KMS-11 (cell line): ENCODE measurements at regions not wholly inside any gene's neighbourhood (a gene's known extent, or its start where the extent isn't known, plus 50 kb on each side); places are given as distances from the start of the nearest gene placed in this dataset.
"Not testable (repeated sequence)": the region's sequence is repeated elsewhere in the genome, so short reads cannot be mapped to it uniquely, and the experiment has no call there.

Source experiments
- H2AFZ ChIP-seq: fragments of 200-600 bp; sonication (generic); 2 replicates; pipeline ENCODE4 v1.6.1; 2016; ENCODE audit warnings: antibody characterized with exemption, mixed run types, low read depth
- H3K27ac ChIP-seq: fragments of 200-600 bp; sonication (generic); 2 replicates; pipeline ENCODE4 v1.6.1; 2016; ENCODE audit warnings: mild to moderate bottlenecking, mixed run types
- H3K27me3 ChIP-seq: fragments of 200-600 bp; sonication (generic); 2 replicates; pipeline ENCODE4 v1.6.1; 2017; ENCODE audit warnings: mild to moderate bottlenecking, low read depth, mixed run types, moderate library complexity; ENCODE audit not compliant: insufficient read depth
- H3K36me3 ChIP-seq: fragments of 200-600 bp; sonication (generic); 2 replicates; pipeline ENCODE4 v1.6.1; 2017; ENCODE audit warnings: mild to moderate bottlenecking, mixed run types; ENCODE audit not compliant: insufficient read depth
- H3K4me1 ChIP-seq: fragments of 200-600 bp; sonication (generic); 2 replicates; pipeline ENCODE4 v1.6.1; 2016; ENCODE audit warnings: mild to moderate bottlenecking, low read depth, mixed run types; ENCODE audit not compliant: poor library complexity, severe bottlenecking
- H3K4me2 ChIP-seq: fragments of 200-600 bp; sonication (generic); 2 replicates; pipeline ENCODE4 v1.7.0; 2016; ENCODE audit warnings: mild to moderate bottlenecking, mixed run types
- H3K4me3 ChIP-seq: fragments of 200-600 bp; sonication (generic); IDR thresholded peaks from 2 replicates; pipeline ENCODE4 v1.6.1; 2017; ENCODE audit warnings: low read depth, low read length, mixed read lengths; ENCODE audit not compliant: insufficient read depth
- H3K79me2 ChIP-seq: fragments of 200-600 bp; sonication (generic); 2 replicates; pipeline ENCODE4 v1.6.1; 2016; ENCODE audit warnings: low read depth, mixed run types; ENCODE audit not compliant: insufficient read depth
- H3K9ac ChIP-seq: fragments of 200-600 bp; sonication (generic); 2 replicates; pipeline ENCODE4 v1.6.1; 2016; ENCODE audit warnings: mild to moderate bottlenecking, mixed run types
- H4K20me1 ChIP-seq: fragments of 200-600 bp; sonication (generic); 2 replicates; pipeline ENCODE4 v1.6.1; 2016; ENCODE audit warnings: mild to moderate bottlenecking, mixed run types; ENCODE audit not compliant: insufficient read depth
- CTCF ChIP-seq: fragments of 200-600 bp; sonication (generic); conservative IDR thresholded peaks from 2 replicates; pipeline ENCODE4 v1.6.1; 2017; ENCODE audit warnings: low read depth, mild to moderate bottlenecking, antibody characterized with exemption, low read length, moderate library complexity, mixed read lengths

GRCh38 chr14:40216976-40217375, 784.7 kb upstream of the FBXO33 start:
- no peaks in the 10 kb centered on the region for H3K79me2 ChIP-seq
- H4K20me1 ChIP-seq: no peaks in the 10 kb centered on the region
- no peaks in the 10 kb centered on the region for H3K36me3 ChIP-seq
- no peak overlapping the region for H3K27ac ChIP-seq
- no peaks in the 10 kb centered on the region for H3K4me1 ChIP-seq
- no peak overlapping the region for H2AFZ ChIP-seq
- no peak overlapping the region for H3K4me3 ChIP-seq
- H3K4me2 ChIP-seq: no peak overlapping the region
- H3K9ac ChIP-seq: no peak overlapping the region
- TF ChIP-seq CTCF: no peak
- no peaks in the 10 kb centered on the region for H3K27me3 ChIP-seq

GRCh38 chr14:40216408-40216807, 784.2 kb upstream of the FBXO33 start:
- H3K79me2 ChIP-seq, H3K27me3 ChIP-seq, H3K36me3 ChIP-seq, H3K4me1 ChIP-seq, H3K4me3 ChIP-seq, H4K20me1 ChIP-seq, H3K9ac ChIP-seq, H3K27ac ChIP-seq, H3K4me2 ChIP-seq, H2AFZ ChIP-seq: not testable (repeated sequence)

GRCh38 chr14:40213701-40214100, 781.5 kb upstream of the FBXO33 start:
- Histone ChIP-seq H3K4me3 (no peak overlapping the region), H3K36me3 (no peaks in the 10 kb centered on the region), H3K9ac (no peak overlapping the region), H3K4me2 (no peak overlapping the region), H3K27me3 (no peaks in the 10 kb centered on the region), H3K79me2 (no peaks in the 10 kb centered on the region), H2AFZ (no peak overlapping the region), H3K27ac (no peak overlapping the region), H3K4me1 (no peaks in the 10 kb centered on the region), H4K20me1 (no peaks in the 10 kb centered on the region)
- TF ChIP-seq CTCF: no peak

- no peak overlapping the region for H3K4me2 ChIP-seq
- no peak overlapping the region for H3K27ac ChIP-seq
- no peak for TF ChIP-seq CTCF
- H3K4me1 ChIP-seq: no peaks in the 10 kb centered on the region
- H3K79me2 ChIP-seq: no peaks in the 10 kb centered on the region
- no peaks in the 10 kb centered on the region for H4K20me1 ChIP-seq
- H2AFZ ChIP-seq: no peak overlapping the region
- no peaks in the 10 kb centered on the region for H3K27me3 ChIP-seq
- H3K9ac ChIP-seq: no peak overlapping the region
- no peaks in the 10 kb centered on the region for H3K36me3 ChIP-seq
- no peak overlapping the region for H3K4me3 ChIP-seq
Observed at GRCh38 chr14:40204441-40205175, 772.4 kb upstream of the FBXO33 start.

GRCh38 chr14:40199101-40199500, 766.9 kb upstream of the FBXO33 start:
- H3K36me3 ChIP-seq: no peaks in the 10 kb centered on the region
- H3K4me1 ChIP-seq: no peaks in the 10 kb centered on the region
- H3K27ac ChIP-seq: no peak overlapping the region
- no peak overlapping the region for H3K9ac ChIP-seq
- H3K27me3 ChIP-seq: no peaks in the 10 kb centered on the region
- TF ChIP-seq CTCF: no peak
- H3K4me3 ChIP-seq: no peak overlapping the region
- no peak overlapping the region for H2AFZ ChIP-seq
- no peaks in the 10 kb centered on the region for H3K79me2 ChIP-seq
- no peak overlapping the region for H3K4me2 ChIP-seq
- H4K20me1 ChIP-seq: no peaks in the 10 kb centered on the region
